ENCODE measurements at regions not wholly inside any gene's neighbourhood (a gene's known extent, or its start where the extent isn't known, plus 50 kb on each side); places are given as distances from the start of the nearest gene placed in this dataset.

DNA sequence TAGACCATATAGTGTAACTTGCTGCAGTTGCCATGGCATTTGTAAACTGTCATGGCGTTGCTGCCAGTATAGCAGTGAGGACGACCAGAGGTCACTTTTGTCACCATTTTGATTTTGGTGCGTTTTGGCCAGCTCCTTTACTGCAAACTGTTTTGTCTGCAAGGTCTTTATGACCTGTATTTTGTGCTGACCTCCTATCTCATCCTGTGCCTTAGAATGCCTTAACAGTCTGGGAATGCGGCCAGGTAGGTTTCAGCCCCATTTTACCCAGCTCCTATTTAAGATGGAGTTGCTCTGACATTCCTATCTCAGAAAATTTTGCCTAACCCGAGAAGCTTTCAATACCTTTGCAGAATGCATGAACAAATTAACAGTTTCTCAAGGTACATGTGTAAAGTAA lies 914.4 kb upstream of the ACO1 start:
- TF ChIP-seq, protein P1, sequence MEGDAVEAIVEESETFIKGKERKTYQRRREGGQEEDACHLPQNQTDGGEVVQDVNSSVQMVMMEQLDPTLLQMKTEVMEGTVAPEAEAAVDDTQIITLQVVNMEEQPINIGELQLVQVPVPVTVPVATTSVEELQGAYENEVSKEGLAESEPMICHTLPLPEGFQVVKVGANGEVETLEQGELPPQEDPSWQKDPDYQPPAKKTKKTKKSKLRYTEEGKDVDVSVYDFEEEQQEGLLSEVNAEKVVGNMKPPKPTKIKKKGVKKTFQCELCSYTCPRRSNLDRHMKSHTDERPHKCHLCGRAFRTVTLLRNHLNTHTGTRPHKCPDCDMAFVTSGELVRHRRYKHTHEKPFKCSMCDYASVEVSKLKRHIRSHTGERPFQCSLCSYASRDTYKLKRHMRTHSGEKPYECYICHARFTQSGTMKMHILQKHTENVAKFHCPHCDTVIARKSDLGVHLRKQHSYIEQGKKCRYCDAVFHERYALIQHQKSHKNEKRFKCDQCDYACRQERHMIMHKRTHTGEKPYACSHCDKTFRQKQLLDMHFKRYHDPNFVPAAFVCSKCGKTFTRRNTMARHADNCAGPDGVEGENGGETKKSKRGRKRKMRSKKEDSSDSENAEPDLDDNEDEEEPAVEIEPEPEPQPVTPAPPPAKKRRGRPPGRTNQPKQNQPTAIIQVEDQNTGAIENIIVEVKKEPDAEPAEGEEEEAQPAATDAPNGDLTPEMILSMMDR (IDR thresholded peaks at IDR 0.05), result no peak
- TF ChIP-seq, protein P2, sequence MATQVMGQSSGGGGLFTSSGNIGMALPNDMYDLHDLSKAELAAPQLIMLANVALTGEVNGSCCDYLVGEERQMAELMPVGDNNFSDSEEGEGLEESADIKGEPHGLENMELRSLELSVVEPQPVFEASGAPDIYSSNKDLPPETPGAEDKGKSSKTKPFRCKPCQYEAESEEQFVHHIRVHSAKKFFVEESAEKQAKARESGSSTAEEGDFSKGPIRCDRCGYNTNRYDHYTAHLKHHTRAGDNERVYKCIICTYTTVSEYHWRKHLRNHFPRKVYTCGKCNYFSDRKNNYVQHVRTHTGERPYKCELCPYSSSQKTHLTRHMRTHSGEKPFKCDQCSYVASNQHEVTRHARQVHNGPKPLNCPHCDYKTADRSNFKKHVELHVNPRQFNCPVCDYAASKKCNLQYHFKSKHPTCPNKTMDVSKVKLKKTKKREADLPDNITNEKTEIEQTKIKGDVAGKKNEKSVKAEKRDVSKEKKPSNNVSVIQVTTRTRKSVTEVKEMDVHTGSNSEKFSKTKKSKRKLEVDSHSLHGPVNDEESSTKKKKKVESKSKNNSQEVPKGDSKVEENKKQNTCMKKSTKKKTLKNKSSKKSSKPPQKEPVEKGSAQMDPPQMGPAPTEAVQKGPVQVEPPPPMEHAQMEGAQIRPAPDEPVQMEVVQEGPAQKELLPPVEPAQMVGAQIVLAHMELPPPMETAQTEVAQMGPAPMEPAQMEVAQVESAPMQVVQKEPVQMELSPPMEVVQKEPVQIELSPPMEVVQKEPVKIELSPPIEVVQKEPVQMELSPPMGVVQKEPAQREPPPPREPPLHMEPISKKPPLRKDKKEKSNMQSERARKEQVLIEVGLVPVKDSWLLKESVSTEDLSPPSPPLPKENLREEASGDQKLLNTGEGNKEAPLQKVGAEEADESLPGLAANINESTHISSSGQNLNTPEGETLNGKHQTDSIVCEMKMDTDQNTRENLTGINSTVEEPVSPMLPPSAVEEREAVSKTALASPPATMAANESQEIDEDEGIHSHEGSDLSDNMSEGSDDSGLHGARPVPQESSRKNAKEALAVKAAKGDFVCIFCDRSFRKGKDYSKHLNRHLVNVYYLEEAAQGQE (IDR thresholded peaks at IDR 0.05; ENCODE audit: insufficient read depth in 1 of 2, low read depth in 2 of 2, low read length in 1 of 2), result no peak
- TF ChIP-seq TCF7L2 (IDR thresholded peaks at IDR 0.05; ENCODE audit: low read depth, low read length), result no peak
- no peak for TF ChIP-seq SIN3A (IDR thresholded peaks at IDR 0.05; ENCODE audit: borderline replicate concordance, insufficient read depth, low read depth, low read length)
- TF ChIP-seq POLR2AphosphoS5 (IDR thresholded peaks at IDR 0.05; ENCODE audit: low read depth, low read length), result no peak
